Caco-2 (cell line): ENCODE measurements at regions not wholly inside any gene's neighbourhood (a gene's known extent, or its start where the extent isn't known, plus 50 kb on each side); places are given as distances from the start of the nearest gene placed in this dataset.
"Not testable (repeated sequence)": the region's sequence is repeated elsewhere in the genome, so short reads cannot be mapped to it uniquely, and the experiment has no call there.

ENCODE experiments used
- BruUV-seq: library from RNA; stranded (reverse); fragments of 400-500 nt; replicated peaks from 2 replicates; lab custom pipeline; 2021; lab: Mats Ljungman, UMichigan
- CTCF ChIA-PET: fragments of 300-600 bp; sonication (Branson Sonifier 250); formaldehyde crosslinking; loops from one replicate; lab custom pipeline; 2022; ENCODE audit warnings: antibody characterized with exemption; lab: Charles Lee
- POLR2A ChIA-PET: fragments of 300-600 bp; sonication (Branson Sonifier 250); formaldehyde crosslinking; loops from one replicate; lab custom pipeline; 2022; ENCODE audit warnings: antibody characterized with exemption; lab: Charles Lee
- DNase-seq, 2 experiments: peaks; one replicate each; pipeline versions ENCODE4 v3.0.0 to v3.0.0-alpha.2; 2020 to 2022
- H3K27me3 ChIP-seq: replicated peaks from 2 replicates; pipeline ENCODE4 v1.6.0; 2011; ENCODE audit warnings: low read length; ENCODE audit not compliant: control insufficient read depth, insufficient read depth
- H3K36me3 ChIP-seq: 2 replicates; pipeline ENCODE4 v1.5.1; 2011; ENCODE audit warnings: low read length; ENCODE audit not compliant: control insufficient read depth, insufficient read depth
- H3K4me1 ChIP-seq: fragments of 250-450 bp; sonication (Bioruptor Pico); 2 replicates; pipeline ENCODE4 v1.5.1; 2020; ENCODE audit warnings: mild to moderate bottlenecking
- H3K4me3 ChIP-seq: 2 replicates; pipeline ENCODE4 v1.5.1; 2011; ENCODE audit warnings: low read depth, mild to moderate bottlenecking, control low read depth, low read length
- H3K9me3 ChIP-seq: fragments of 250-450 bp; sonication (Bioruptor Pico); 2 replicates; pipeline ENCODE4 v1.5.1; 2020; ENCODE audit warnings: mild to moderate bottlenecking, moderate library complexity
- H3K27ac Mint-ChIP-seq: one replicate; pipeline ENCODE4 v1.8.0; 2022; ENCODE audit warnings: mixed read lengths; ENCODE audit not compliant: unreplicated experiment
- H3K27me3 Mint-ChIP-seq: one replicate; pipeline ENCODE4 v1.8.0; 2022; ENCODE audit warnings: mixed read lengths; ENCODE audit not compliant: insufficient read depth, unreplicated experiment
- H3K36me3 Mint-ChIP-seq: one replicate; pipeline ENCODE4 v1.8.0; 2022; ENCODE audit warnings: mild to moderate bottlenecking, mixed read lengths; ENCODE audit not compliant: insufficient read depth, unreplicated experiment
- H3K4me1 Mint-ChIP-seq: one replicate; pipeline ENCODE4 v1.8.0; 2022; ENCODE audit warnings: low read depth, mixed read lengths; ENCODE audit not compliant: unreplicated experiment
- H3K4me3 Mint-ChIP-seq: one replicate; pipeline ENCODE4 v1.8.0; 2022; ENCODE audit warnings: mild to moderate bottlenecking, moderate library complexity, mixed read lengths; ENCODE audit not compliant: unreplicated experiment
- H3K9me3 Mint-ChIP-seq: one replicate; pipeline ENCODE4 v1.8.0; 2022; ENCODE audit warnings: mixed read lengths; ENCODE audit not compliant: unreplicated experiment
- CTCF ChIP-seq, 2 experiments: fragments of 200-600 bp in 1 of 2; IDR thresholded peaks; 1 replicate in 1 of 2; 2 replicates in 1 of 2; pipeline versions ENCODE4 v1.5.1 to v1.8.0; 2011 to 2022; ENCODE audit warnings: antibody characterized with exemption in 1 of 2, control low read depth in 1 of 2, inconsistent platforms in 1 of 2, low read depth in 1 of 2, low read length in 1 of 2, mild to moderate bottlenecking in 1 of 2, moderate library complexity in 1 of 2; ENCODE audit not compliant: insufficient read depth in 1 of 2, severe bottlenecking in 1 of 2, unreplicated experiment in 1 of 2
- intact Hi-C: fragments of 100-400 bp; cut with micrococcal nuclease; formaldehyde crosslinking; loops from one replicate; pipeline ENCODE4 v1.10.0; 2022; ENCODE audit not compliant: unreplicated experiment

GRCh38 chr22:48404801-48405447 lies 1422.7 kb downstream of the BRD1 start:
- CTCF ChIA-PET, result no interaction called here

GRCh38 chr22:48403521-48404403 lies 1423.9 kb downstream of the BRD1 start:
- H3K4me3 Mint-ChIP-seq, result no peak overlapping the region
- intact Hi-C loops, result no loop called here
- no peaks in the 10 kb centered on the region for H3K4me1 Mint-ChIP-seq
- no peak for DNase-seq
- BruUV-seq, result no TSS peak
- no peaks in the 10 kb centered on the region for H3K36me3 Mint-ChIP-seq
- H3K9me3 ChIP-seq, result no peaks in the 10 kb centered on the region
- H3K27me3 ChIP-seq, result no peaks in the 10 kb centered on the region
- H3K4me1 ChIP-seq, result no peaks in the 10 kb centered on the region
- TF ChIP-seq CTCF (IDR thresholded peaks at IDR 0.05; ENCODE audit: insufficient read depth in 1 of 2, low read depth in 1 of 2, low read length in 1 of 2, severe bottlenecking in 1 of 2, unreplicated experiment in 1 of 2), result no peak
- ChIA-PET POLR2A (no interaction called here), CTCF (no interaction called here)
- H3K27me3 Mint-ChIP-seq, result peaks cover 16% of the 10 kb centered on the region
- peaks cover 9% of the 10 kb centered on the region for H3K9me3 Mint-ChIP-seq
- H3K27ac Mint-ChIP-seq, result no peak overlapping the region
- no peaks in the 10 kb centered on the region for H3K36me3 ChIP-seq
- no peak overlapping the region for H3K4me3 ChIP-seq

More at GRCh38 chr22:48404801-48405447, 1422.7 kb downstream of the BRD1 start:
- Mint-ChIP-seq H3K27ac (no peak overlapping the region), H3K4me1 (no peaks in the 10 kb centered on the region), H3K4me3 (no peak overlapping the region), H3K9me3 (peaks cover 2% of the 10 kb centered on the region), H3K36me3 (no peaks in the 10 kb centered on the region), H3K27me3 (peaks cover 16% of the 10 kb centered on the region)
- Histone ChIP-seq H3K4me1 (no peaks in the 10 kb centered on the region), H3K9me3 (no peaks in the 10 kb centered on the region), H3K27me3 (no peaks in the 10 kb centered on the region), H3K4me3 (no peak overlapping the region), H3K36me3 (no peaks in the 10 kb centered on the region)
- intact Hi-C loops, result no loop called here
- TF ChIP-seq CTCF (IDR thresholded peaks at IDR 0.05; ENCODE audit: insufficient read depth in 1 of 2, low read depth in 1 of 2, low read length in 1 of 2, severe bottlenecking in 1 of 2, unreplicated experiment in 1 of 2), result no peak
- no peak for DNase-seq
- POLR2A ChIA-PET, result no interaction called here
- BruUV-seq, result no TSS peak

- ChIA-PET CTCF (no interaction called here), POLR2A (no interaction called here)
- no peak overlapping the region for H3K4me3 ChIP-seq
- TF ChIP-seq CTCF (IDR thresholded peaks at IDR 0.05; ENCODE audit: insufficient read depth in 1 of 2, low read depth in 1 of 2, low read length in 1 of 2, severe bottlenecking in 1 of 2, unreplicated experiment in 1 of 2), result no peak
- no peaks in the 10 kb centered on the region for H3K36me3 ChIP-seq
- no TSS peak for BruUV-seq
- H3K9me3 Mint-ChIP-seq, result peaks cover 9% of the 10 kb centered on the region
- H3K4me3 Mint-ChIP-seq, result no peak overlapping the region
- H3K4me1 ChIP-seq, result no peaks in the 10 kb centered on the region
- H3K27me3 ChIP-seq, result no peaks in the 10 kb centered on the region
- intact Hi-C loops, result no loop called here
- no peak overlapping the region for H3K27ac Mint-ChIP-seq
- H3K4me1 Mint-ChIP-seq, result no peaks in the 10 kb centered on the region
- peaks cover 12% of the 10 kb centered on the region for H3K27me3 Mint-ChIP-seq
- DNase-seq, result no peak
- no peaks in the 10 kb centered on the region for H3K36me3 Mint-ChIP-seq
- no peaks in the 10 kb centered on the region for H3K9me3 ChIP-seq
Measured at GRCh38 chr22:48402591-48403031, 1425.1 kb downstream of the BRD1 start.

- POLR2A ChIA-PET, H3K36me3 Mint-ChIP-seq, H3K27ac Mint-ChIP-seq, DNase-seq, H3K4me1 ChIP-seq, H3K27me3 ChIP-seq, H3K4me1 Mint-ChIP-seq, H3K4me3 Mint-ChIP-seq, BruUV-seq, CTCF ChIA-PET, H3K9me3 ChIP-seq, H3K36me3 ChIP-seq, H3K9me3 Mint-ChIP-seq, intact Hi-C loops, H3K4me3 ChIP-seq: not testable (repeated sequence)
- peaks cover 10% of the 10 kb centered on the region for H3K27me3 Mint-ChIP-seq
Measured at GRCh38 chr22:48401523-48401922, 1426.2 kb downstream of the BRD1 start.
